HG03039 (cell line): ENCODE measurements at regions not wholly inside any gene's neighbourhood (a gene's known extent, or its start where the extent isn't known, plus 50 kb on each side); places are given as distances from the start of the nearest gene placed in this dataset.
"Not testable (repeated sequence)": the region's sequence is repeated elsewhere in the genome, so short reads cannot be mapped to it uniquely, and the experiment has no call there.

Source experiments
- ATAC-seq: cut with Tn5 transposase; IDR thresholded peaks from one replicate; pipeline ENCODE4 v1.9.1; 2021; ENCODE audit warnings: mild to moderate bottlenecking, moderate library complexity; ENCODE audit not compliant: unreplicated experiment

DNA sequence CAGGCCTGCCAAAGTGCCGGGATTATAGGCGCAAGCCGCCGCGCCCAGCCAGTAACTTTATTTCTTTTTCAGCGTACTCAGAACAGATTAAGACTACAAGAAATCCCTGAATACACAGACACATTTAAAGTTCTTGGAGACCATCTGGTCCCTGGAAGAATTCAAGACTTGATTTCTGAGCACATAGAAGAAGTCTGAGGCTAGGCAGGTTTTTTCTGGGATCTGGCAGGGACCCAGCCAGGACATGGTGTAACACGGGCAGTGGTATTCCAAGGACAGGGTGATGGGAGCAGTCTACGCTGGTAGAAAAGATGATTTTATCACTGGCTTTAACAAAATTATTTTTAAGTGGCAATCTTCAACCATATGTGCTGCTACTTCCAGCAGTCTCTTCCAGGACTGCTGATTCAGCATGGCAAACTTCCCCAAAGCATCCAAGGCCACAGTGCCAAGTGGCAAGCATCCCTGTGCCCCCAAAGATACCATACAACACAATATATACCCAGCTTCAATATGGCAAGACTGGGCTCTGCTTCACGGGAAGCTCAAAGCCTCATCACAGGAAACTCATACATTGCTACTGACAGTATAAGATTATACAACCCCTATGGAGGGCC is 105.2 kb upstream of the OR5AK2 start:
- ATAC-seq = no peak

DNA sequence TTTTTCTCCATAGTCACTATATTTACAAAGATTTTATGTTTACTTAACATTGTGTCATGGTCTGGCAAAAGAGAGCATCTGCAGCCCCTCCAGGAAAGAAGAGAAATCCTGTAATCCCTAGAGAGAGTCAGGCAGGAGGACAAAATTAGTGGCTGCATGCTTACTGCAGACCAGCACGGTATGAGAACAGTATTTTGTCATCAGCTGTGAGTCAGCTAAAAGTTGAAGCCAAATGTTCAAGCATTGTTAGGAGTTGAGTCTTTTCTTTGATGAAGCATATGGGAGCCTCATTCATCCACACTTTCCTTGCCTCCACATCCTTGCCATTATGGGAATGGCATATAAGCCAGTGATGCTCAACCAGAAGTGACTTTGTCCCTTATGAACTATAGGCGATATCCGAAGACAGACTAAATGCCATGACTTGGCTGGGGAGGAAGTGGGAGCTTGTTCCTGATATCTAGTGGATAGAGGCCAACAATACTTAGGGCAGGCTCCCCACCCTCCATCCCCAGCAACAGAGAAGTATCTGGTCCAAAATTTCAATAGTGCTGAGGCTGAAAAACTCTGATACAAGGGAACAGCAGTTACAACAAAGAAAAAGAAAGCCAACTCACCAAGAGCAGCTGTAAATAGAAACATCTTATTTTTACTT is 112.0 kb upstream of the OR5AK2 start:
- no peak for ATAC-seq

- no peak for ATAC-seq
Measured at GRCh38 chr11:56855217-56855616, 106.7 kb upstream of the OR9G4 start.

GRCh38 chr11:56852131-56852530 is 103.6 kb upstream of the OR9G4 start:
- no peak for ATAC-seq

DNA sequence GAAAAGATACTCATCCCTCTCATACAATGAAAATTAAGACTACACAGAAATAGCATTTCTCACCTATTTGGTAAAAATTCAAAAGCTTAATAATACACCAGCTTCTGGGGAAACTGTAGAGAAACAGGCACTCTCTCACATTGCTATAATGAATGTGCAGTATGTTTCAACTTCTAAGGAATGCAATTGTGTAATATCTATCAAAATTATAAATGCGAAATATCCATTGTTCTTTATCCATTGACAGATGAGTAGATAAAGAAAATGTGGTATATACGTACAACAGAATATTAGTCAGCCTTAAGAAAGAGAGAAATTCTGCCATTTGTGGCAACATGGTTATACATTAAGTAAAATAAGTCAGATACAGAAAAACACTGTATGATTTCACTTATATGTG is 101.4 kb upstream of the OR9G4 start:
- ATAC-seq = no peak

DNA sequence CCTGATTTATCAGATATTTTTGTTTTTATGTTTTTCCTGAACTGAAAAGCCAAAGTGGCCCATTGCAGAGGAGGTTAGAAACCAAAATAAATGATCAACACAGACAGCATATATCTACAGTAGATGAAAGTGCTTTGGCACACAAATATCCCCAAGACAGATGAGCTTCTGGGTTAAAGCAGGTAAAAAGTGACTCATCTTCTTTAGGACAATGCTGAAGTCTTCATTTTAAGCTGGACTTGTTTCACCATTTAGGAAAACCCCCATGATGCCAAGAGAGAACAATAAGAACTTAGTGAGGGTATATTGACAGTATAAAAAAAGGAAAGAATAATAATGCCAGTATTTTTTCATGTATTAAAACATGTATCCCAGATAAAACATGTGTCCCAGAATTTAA is 100.8 kb upstream of the OR9G4 start:
- no peak for ATAC-seq

DNA sequence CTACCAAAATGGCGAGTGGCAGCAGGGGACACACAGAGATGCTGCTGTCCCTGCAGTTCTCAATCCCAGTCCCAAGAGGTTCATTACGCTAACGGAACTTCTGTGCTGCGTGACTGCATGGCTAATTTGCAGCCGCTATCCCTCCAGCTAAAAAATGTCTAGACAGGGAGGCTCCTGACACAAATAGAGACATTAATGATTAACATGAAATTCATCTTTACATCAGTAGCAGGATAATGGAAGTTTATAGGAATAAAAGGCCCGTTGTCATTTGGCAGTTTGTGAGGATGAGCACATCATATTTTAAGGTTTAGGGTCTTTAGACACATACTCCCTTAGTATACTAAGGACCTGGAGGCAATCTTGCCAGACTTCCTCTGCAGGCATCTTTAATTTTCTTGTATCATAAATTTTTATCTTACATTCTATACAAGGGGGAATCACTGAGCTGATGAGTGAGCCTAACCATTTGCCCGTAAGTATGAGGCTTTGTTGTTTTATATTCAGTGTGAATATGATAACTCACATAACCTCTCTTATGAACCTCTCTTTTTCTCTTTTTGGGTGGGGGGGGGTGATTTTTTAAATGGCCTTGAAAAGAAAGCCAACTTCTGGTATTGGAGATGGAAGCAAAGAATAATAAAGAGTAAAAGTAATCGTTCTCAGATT is 99.8 kb upstream of the OR9G4 start:
- ATAC-seq = no peak

- no peak for ATAC-seq
Measured at GRCh38 chr11:56846631-56847576, 98.4 kb upstream of the OR9G4 start.

DNA sequence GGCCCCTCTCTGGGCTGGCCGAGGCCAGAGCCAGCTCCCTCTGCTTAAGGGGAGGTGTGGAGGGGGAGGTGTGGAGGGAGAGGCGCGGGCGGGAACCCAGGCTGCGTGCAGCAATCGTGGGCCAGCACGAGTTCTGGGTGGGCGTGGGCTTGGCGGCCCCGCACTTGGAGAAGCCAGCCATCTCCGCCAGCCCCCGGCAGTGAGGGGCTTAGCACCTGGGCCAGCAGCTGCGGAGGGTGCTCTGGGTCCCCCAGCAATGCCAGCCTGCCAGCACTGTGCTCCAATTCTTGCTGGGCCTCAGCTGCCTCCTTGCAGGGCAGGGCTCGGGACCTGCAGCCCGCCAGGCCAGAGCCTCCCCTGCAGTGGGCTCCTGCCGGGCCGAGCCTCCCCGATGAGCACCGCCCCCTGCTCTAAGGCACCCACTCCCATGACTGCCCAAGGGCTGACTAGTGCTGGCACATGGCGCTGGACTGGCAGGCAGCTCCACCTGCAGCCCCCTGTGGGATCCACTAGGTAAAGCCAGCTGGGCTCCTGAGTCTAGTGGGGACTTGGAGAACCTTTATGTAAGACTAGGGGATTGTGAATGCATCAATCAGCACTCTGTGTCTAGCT is 96.7 kb upstream of the OR9G4 start:
- no peak for ATAC-seq

DNA sequence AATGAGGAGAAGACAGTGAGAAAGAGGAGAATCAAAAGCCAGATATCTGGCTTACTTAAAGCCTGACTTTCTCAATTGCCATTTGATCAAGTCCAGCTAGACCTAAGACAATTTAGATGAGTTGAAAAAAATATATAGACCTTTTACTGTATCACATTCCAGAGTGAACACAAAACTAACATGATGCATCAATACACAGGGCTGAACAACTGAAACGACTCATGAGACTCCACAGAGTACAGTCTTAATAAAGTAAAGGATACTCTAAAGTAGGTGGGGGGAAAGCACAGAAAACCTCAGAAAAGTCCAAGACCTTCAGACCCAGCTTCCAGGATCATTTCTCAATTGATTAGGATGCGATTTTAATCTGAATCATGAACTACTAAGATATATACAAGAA is 95.3 kb upstream of the OR9G4 start:
- no peak for ATAC-seq

DNA sequence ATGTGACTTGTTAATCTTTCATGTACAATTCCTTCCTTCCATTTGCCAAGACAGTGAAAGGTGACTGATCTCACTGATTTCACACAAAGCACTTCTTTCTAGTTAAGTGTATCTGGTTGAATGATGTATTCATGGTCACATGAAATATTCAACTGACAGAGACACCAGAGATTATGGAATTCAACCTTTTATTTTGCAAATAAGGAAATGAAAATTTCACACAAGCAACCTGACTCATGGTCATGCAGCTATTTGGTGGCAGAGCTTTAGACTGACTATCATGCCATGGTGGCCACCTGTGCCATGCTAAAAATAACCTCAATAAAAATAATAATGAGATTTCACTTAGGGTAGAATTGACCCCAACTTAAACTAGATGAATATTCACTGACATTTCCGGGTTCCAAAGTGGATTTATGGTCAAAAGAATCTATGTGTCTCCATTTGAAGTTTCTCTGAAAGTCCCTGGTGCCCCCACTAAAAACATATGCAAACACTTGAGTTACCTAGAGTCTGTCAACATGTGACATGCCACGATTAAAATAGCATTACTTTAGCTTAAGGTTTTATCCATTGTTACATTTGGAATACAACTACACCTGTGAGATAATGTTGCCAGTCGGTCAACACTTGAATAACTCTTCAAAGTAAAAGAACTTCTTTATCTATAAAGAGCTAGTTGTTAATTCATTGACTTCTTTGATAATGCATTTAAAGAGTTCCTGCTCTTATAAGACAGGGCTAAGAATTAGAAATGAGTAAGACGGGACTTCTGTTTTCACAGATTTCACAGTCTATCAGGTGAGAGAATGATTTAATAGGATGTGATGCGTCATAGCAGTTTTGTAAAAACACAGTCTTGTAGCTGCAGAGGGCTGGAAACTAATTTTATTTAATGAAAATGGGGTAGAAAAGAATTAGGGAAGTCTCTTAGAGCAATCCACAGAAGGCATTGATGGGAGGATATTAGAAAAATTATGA is 94.6 kb upstream of the OR9G4 start:
- no peak for ATAC-seq

- ATAC-seq = peak; percentile 53
Measured at GRCh38 chr11:56841210-56841810, 92.8 kb upstream of the OR9G4 start.

DNA sequence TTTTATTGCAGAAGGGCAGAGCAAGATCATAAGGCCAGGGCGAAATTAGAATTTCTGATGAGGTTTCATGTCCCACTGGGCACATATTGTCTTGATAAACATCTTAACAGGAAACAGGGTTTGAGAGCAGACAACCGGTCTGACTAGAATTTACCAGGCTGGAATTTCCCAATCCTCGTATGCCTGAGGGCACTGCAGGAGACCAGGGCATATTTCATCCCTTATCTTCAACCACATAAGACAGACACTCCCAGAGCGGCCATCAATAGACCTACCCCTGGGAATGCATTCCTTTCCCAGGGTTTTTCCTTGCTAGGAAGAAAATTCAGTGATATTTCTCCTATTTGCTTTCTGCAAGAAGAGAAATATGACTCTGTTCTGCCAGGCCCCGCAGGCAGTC is 78.9 kb upstream of the OR9G4 start:
- ATAC-seq = not testable (repeated sequence)

DNA sequence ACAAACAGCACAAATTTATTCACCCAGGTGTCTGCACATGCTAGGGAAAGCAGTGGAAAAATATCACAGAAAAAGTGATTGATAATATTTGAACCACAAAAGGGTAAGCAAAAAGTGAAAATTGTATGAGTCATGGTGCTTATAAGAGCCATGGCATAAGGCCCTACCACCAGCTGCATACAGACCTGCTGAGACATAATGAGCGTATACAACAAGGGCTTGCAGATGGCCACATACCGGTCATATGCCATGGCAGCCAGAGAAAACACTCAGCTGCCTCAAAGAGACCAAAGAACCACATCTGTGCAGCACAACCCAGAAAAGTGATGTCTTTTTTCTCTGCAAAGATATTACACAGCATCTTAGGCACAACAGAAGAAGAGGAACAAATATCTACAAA is 71.4 kb upstream of the OR9G4 start:
- ATAC-seq = no peak

GRCh38 chr11:56817661-56818060 is 69.2 kb upstream of the OR9G4 start:
- no peak for ATAC-seq

DNA sequence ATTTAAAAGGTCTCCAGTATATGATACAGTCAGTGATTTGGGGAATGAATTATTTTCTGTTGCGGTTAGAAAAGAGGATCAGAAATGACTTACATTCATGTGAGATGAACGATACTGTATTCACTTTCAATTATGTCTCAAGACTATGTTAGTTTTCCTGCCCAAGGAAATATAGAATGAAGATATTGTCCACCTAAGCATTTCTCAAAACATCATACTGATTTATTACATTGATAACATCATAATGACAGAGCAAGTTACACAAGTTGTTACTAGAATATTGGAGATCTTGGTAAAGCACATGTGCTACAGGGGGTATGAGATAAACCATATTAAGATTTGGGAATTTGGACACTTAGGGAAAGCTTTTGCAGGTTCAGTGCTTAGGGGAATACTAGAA is 67.8 kb upstream of the OR9G4 start:
- ATAC-seq = no peak

DNA sequence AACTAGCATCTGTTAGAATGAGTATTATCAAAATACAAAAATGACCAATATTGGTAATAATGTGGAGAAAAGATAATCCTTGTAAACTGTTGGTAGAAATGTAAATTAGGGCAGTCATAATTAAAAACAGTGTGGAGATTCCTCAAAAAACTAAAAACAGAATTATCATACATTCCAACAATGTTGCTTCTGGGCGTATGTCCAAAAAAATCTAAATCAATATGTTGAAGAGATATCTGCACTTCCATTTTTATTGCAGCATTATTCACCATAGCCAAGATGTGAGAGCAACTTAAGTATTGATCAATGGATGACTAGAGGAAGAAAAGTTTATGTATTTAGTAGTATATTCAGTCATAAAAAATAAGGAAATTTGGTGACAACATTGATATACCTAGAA is 59.8 kb upstream of the OR9G4 start:
- ATAC-seq = no peak

DNA sequence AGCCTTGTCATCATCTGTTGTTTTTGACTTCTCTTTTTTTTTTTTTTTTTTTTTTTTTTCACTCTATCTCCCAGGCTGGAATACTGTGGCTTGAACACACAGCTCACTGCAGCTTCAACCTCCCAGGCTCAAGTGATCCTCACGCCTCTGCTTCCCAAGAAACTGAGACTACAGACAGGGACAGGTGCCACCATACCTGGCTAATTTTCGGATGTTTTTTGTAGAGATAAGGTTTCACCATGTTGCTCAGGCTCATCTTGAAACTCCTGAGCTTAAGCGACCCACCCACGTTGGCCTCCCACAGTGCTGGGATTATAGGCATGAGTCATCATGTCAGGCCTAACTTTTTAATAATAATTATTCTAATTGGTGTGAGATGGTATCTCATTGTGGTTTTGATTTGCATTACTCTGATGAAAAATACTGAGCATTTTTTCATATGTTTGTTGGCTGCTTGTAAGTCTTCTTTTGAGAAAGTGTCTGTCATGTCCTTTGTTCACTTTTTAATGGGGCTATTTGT is 51.3 kb upstream of the OR9G4 start:
- ATAC-seq = no peak
